Karpas-422 (cell line): ENCODE measurements at regions not wholly inside any gene's neighbourhood (a gene's known extent, or its start where the extent isn't known, plus 50 kb on each side); places are given as distances from the start of the nearest gene placed in this dataset.
"Not testable (repeated sequence)": the region's sequence is repeated elsewhere in the genome, so short reads cannot be mapped to it uniquely, and the experiment has no call there.

Experiments used
- DNase-seq: peaks from one replicate; pipeline ENCODE4 v3.0.0-alpha.2; 2015
- H2AFZ ChIP-seq: fragments of 200-600 bp; sonication (generic); 2 replicates; pipeline ENCODE4 v1.6.1; 2014; ENCODE audit warnings: antibody characterized with exemption, low read length, mixed read lengths
- H3K27ac ChIP-seq: fragments of 200-600 bp; sonication (generic); 2 replicates; pipeline ENCODE4 v1.5.1; 2014; ENCODE audit warnings: mild to moderate bottlenecking, low read length, moderate library complexity
- H3K27me3 ChIP-seq: fragments of 200-600 bp; sonication (generic); 2 replicates; pipeline ENCODE4 v1.6.1; 2014; ENCODE audit warnings: low read length, mixed read lengths
- H3K36me3 ChIP-seq: fragments of 200-600 bp; sonication (generic); 2 replicates; pipeline ENCODE4 v1.6.1; 2014; ENCODE audit warnings: low read length, mixed read lengths; ENCODE audit not compliant: insufficient read depth
- H3K4me1 ChIP-seq: fragments of 200-600 bp; sonication (generic); 2 replicates; pipeline ENCODE4 v1.6.1; 2014; ENCODE audit warnings: mild to moderate bottlenecking, low read length, mixed read lengths
- H3K4me2 ChIP-seq: fragments of 200-600 bp; sonication (generic); 2 replicates; pipeline ENCODE4 v1.6.1; 2014; ENCODE audit warnings: low read length, low read depth, mild to moderate bottlenecking; ENCODE audit not compliant: poor library complexity, severe bottlenecking
- H3K4me3 ChIP-seq: fragments of 200-600 bp; sonication (generic); 2 replicates; pipeline ENCODE4 v1.5.1; 2014; ENCODE audit warnings: mild to moderate bottlenecking, antibody characterized with exemption, low read length, mixed read lengths
- H3K79me2 ChIP-seq: fragments of 200-600 bp; sonication (generic); 2 replicates; pipeline ENCODE4 v1.6.1; 2014; ENCODE audit warnings: mild to moderate bottlenecking, low read length, mixed read lengths
- H3K9ac ChIP-seq: fragments of 200-600 bp; sonication (generic); 2 replicates; pipeline ENCODE4 v1.6.0; 2014; ENCODE audit warnings: low read length
- H3K9me2 ChIP-seq: fragments of 200-600 bp; sonication (generic), shearing (Covaris generic); replicated peaks from 2 replicates; pipeline ENCODE4 v1.6.0; 2014; ENCODE audit warnings: mild to moderate bottlenecking, low read length, moderate library complexity; ENCODE audit not compliant: insufficient read depth
- H3K9me3 ChIP-seq: fragments of 300-700, 200-600 bp; sonication (generic); 2 replicates; pipeline ENCODE4 v1.6.1; 2014; ENCODE audit warnings: low read length, mixed read lengths
- H4K20me1 ChIP-seq: fragments of 200-600 bp; sonication (generic); 2 replicates; pipeline ENCODE4 v1.6.1; 2014; ENCODE audit warnings: mild to moderate bottlenecking, antibody characterized with exemption, low read length, low read depth; ENCODE audit not compliant: insufficient read depth

DNA sequence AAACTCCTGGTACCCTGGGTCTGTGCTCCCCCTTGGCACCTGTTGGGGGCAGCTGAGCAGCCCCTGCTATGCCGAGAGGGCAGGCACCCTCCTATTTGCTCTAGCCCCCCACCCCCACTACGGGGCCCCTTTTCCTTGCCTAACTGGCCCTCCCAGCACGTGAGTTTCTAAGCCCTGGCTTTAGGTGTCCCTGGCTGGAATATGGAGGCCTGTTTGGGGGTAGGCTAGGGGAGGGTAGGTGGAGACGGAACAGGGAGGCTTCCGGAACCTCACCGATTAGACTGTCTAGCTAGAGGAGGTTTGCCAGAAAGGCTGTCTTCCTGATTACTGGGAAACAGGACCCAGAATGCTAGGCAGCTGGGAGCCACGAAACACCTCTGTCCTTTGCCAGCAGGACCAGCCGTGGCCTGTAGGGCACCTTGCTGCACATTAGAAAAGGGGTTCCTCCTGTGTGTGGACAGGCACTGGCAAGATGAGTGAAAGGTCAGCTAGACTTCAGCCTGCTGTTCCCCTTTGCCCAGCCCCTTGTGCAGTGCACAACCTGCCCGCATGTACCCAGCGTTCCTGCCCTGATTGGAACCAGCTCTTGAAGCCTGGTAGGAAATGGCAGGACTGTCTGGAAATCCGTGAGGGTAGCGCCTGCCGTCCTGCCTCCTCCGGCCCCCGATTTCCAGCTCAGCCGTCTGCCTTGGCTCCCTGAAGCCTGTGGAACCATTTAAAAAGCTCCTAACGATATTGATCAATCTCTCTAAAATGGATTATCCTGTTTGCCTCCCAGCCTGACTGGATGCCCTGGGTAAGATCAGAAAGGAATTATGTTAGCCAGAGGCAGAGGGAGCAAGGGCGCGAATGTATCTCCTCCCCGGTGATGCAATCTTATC lies 83.4 kb upstream of the GSE1 start:
- no peak for DNase-seq
- H3K27me3 ChIP-seq, result no peaks in the 10 kb centered on the region
- peaks cover 2% of the 10 kb centered on the region; the same call in 1 of the 2 replicates for H3K4me1 ChIP-seq
- no peak overlapping the region for H3K4me3 ChIP-seq
- no peaks in the 10 kb centered on the region for H3K9me2 ChIP-seq
- no peak overlapping the region for H3K4me2 ChIP-seq
- H4K20me1 ChIP-seq, result peaks cover 3% of the 10 kb centered on the region; the same call in 1 of the 2 replicates
- H3K9ac ChIP-seq, result no peak overlapping the region
- no peak overlapping the region for H2AFZ ChIP-seq
- H3K9me3 ChIP-seq, result no peaks in the 10 kb centered on the region
- no peaks in the 10 kb centered on the region for H3K79me2 ChIP-seq
- H3K36me3 ChIP-seq, result no peaks in the 10 kb centered on the region
- H3K27ac ChIP-seq, result no peak overlapping the region

- no peak overlapping the region for H3K4me2 ChIP-seq
- H3K27ac ChIP-seq, result no peak overlapping the region
- H2AFZ ChIP-seq, result no peak overlapping the region
- H3K9ac ChIP-seq, result no peak overlapping the region
- no peaks in the 10 kb centered on the region for H3K79me2 ChIP-seq
- no peaks in the 10 kb centered on the region for H3K9me3 ChIP-seq
- H3K4me3 ChIP-seq, result no peak overlapping the region
- no peaks in the 10 kb centered on the region for H3K27me3 ChIP-seq
- H4K20me1 ChIP-seq, result peaks cover 3% of the 10 kb centered on the region; the same call in 1 of the 2 replicates
- no peaks in the 10 kb centered on the region for H3K9me2 ChIP-seq
- DNase-seq, result no peak
- no peaks in the 10 kb centered on the region for H3K4me1 ChIP-seq
- H3K36me3 ChIP-seq, result no peaks in the 10 kb centered on the region
Measured at GRCh38 chr16:85530370-85530739, 82.8 kb upstream of the GSE1 start.

DNA sequence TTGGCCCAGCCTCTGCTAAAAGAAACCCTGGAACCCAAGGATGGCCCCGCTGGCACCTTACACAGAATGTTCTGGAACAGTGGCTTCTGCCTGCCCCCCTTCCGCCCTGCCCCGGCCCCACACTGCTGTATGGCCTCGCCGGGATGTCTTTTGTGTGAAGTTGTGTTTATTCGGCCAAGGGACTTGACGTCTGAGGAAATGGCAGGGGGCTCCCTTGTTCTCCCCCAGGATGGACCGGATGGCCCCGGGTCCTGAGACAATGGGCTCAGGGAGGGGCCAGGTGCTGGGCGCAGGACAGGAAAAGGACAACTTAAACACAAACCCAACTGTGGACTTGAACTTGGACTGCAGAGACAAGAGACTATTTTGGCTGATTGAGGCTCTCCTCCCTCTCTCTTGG lies 81.6 kb upstream of the GSE1 start:
- DNase-seq, result no peak
- Histone ChIP-seq H3K27ac (no peak overlapping the region), H3K9ac (no peak overlapping the region), H3K9me2 (no peaks in the 10 kb centered on the region), H2AFZ (no peak overlapping the region), H3K79me2 (no peaks in the 10 kb centered on the region), H3K27me3 (no peaks in the 10 kb centered on the region), H3K36me3 (no peaks in the 10 kb centered on the region), H4K20me1 (peaks cover 3% of the 10 kb centered on the region; the same call in 1 of the 2 replicates), H3K4me3 (no peak overlapping the region), H3K4me1 (no peaks in the 10 kb centered on the region), H3K4me2 (no peak overlapping the region), H3K9me3 (no peaks in the 10 kb centered on the region)

DNA sequence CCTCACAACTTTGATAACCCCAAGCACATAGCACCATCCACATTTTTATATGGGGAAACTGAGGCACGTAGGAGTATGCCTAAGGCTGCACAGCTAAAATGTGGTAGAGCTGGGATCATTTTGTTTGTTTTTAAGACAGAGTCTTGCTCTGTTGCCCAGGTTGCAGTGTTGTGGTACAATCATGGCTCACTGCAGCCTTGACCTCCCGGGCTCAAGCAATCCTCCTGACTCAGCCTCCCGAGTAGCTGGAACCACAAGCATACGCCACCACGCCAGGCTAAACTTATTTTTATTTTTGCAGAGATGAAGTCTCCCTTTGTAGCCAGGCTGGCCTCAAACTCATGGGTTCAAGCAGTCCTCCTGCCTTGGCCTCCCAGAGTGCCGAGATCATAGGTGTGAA lies 81.0 kb upstream of the GSE1 start:
- H3K9me3 ChIP-seq, result no peaks in the 10 kb centered on the region
- no peak overlapping the region for H3K4me3 ChIP-seq
- DNase-seq, result no peak
- H4K20me1 ChIP-seq, result peaks cover 3% of the 10 kb centered on the region; the same call in 1 of the 2 replicates
- no peaks in the 10 kb centered on the region for H3K27me3 ChIP-seq
- H3K4me1 ChIP-seq, result no peaks in the 10 kb centered on the region
- no peak overlapping the region for H2AFZ ChIP-seq
- no peak overlapping the region for H3K9ac ChIP-seq
- H3K4me2 ChIP-seq, result no peak overlapping the region
- no peak overlapping the region for H3K27ac ChIP-seq
- no peaks in the 10 kb centered on the region for H3K79me2 ChIP-seq
- no peaks in the 10 kb centered on the region for H3K9me2 ChIP-seq
- H3K36me3 ChIP-seq, result no peaks in the 10 kb centered on the region

DNA sequence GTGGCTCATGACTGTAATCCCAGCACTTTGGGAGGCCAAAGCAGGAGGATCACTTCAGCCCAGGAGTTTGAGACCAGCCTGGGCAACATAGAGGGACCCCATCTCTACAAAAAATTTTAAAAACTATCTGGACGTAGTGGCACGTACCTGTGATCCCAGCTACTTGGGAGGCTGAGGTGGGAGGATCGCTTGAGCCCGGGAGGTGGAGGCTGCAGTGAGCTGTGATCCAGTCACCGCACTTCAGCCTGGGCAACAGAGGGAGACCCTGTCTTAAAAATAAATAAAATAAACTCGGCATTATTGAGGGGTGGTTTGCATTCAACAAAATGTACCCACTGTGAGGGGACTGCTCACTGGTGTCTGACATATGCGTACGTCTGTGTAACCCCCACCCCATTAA lies 79.5 kb upstream of the GSE1 start:
- H3K9ac ChIP-seq, H3K4me2 ChIP-seq, H3K27me3 ChIP-seq, H3K9me2 ChIP-seq, H3K4me1 ChIP-seq, H3K36me3 ChIP-seq, H3K27ac ChIP-seq, H3K4me3 ChIP-seq, DNase-seq, H4K20me1 ChIP-seq, H2AFZ ChIP-seq, H3K79me2 ChIP-seq, H3K9me3 ChIP-seq: not testable (repeated sequence)

- Histone ChIP-seq H3K27me3 (no peaks in the 10 kb centered on the region), H4K20me1 (no peaks in the 10 kb centered on the region; the same call in 1 of the 2 replicates), H3K4me3 (no peak overlapping the region), H3K27ac (no peak overlapping the region), H3K4me2 (no peak overlapping the region), H3K9me2 (no peaks in the 10 kb centered on the region), H3K9me3 (0 out of 2 replicates have a peak, but pooled peaks cover 2% of the 10 kb centered on the region), H3K79me2 (no peaks in the 10 kb centered on the region), H3K4me1 (no peaks in the 10 kb centered on the region), H3K36me3 (no peaks in the 10 kb centered on the region), H3K9ac (no peak overlapping the region), H2AFZ (no peak overlapping the region)
- DNase-seq, result no peak
Measured at GRCh38 chr16:85534536-85535351, 78.4 kb upstream of the GSE1 start.

GRCh38 chr16:85535352-85536072 lies 77.6 kb upstream of the GSE1 start:
- Histone ChIP-seq H4K20me1 (no peaks in the 10 kb centered on the region; the same call in 1 of the 2 replicates), H3K79me2 (no peaks in the 10 kb centered on the region), H3K9ac (no peak overlapping the region), H3K4me1 (no peaks in the 10 kb centered on the region), H3K4me2 (no peak overlapping the region), H3K9me3 (0 out of 2 replicates have a peak, but pooled peaks cover 3% of the 10 kb centered on the region), H3K36me3 (no peaks in the 10 kb centered on the region), H3K4me3 (no peak overlapping the region), H3K9me2 (no peaks in the 10 kb centered on the region), H2AFZ (no peak overlapping the region), H3K27me3 (no peaks in the 10 kb centered on the region), H3K27ac (no peak overlapping the region)
- DNase-seq, result no peak

- Histone ChIP-seq H3K4me3 (no peak overlapping the region), H3K9me2 (no peaks in the 10 kb centered on the region), H4K20me1 (no peaks in the 10 kb centered on the region; the same call in 1 of the 2 replicates), H3K27me3 (no peaks in the 10 kb centered on the region), H3K9ac (no peak overlapping the region), H3K36me3 (no peaks in the 10 kb centered on the region), H2AFZ (no peak overlapping the region), H3K79me2 (no peaks in the 10 kb centered on the region), H3K27ac (no peak overlapping the region), H3K9me3 (0 out of 2 replicates have a peak, but pooled peaks cover 3% of the 10 kb centered on the region), H3K4me1 (no peaks in the 10 kb centered on the region), H3K4me2 (no peak overlapping the region)
- DNase-seq, result no peak
Measured at GRCh38 chr16:85536073-85536410, 77.1 kb upstream of the GSE1 start.
